Liver (tissue), 3 donors: ENCODE measurements at regions not wholly inside any gene's neighbourhood (a gene's known extent, or its start where the extent isn't known, plus 50 kb on each side); places are given as distances from the start of the nearest gene placed in this dataset.

ENCODE experiments used
- ATF3 ChIP-seq: IDR thresholded peaks from 2 replicates; pipeline ENCODE4 v1.6.1; 2016; ENCODE audit warnings: antibody characterized with exemption
- CTCF ChIP-seq: fragments of 150-350 bp; IDR thresholded peaks from 2 replicates; pipeline ENCODE4 v1.5.1; 2017; ENCODE audit warnings: improper control_type of control experiment, low read depth, low read length; ENCODE audit not compliant: missing input control
- EGR1 ChIP-seq, 2 donors: IDR thresholded peaks; 2 replicates each; pipeline ENCODE4 v1.6.1; 2016 to 2018; ENCODE audit warnings: antibody characterized with exemption in 2 of 2, low read depth in 2 of 2
- FOXA1 ChIP-seq: IDR thresholded peaks from 2 replicates; pipeline ENCODE4 v1.6.1; 2016; ENCODE audit warnings: antibody characterized with exemption
- GABPA ChIP-seq, 2 donors: IDR thresholded peaks in 1 of 2; conservative IDR thresholded peaks in 1 of 2; 2 replicates each; pipeline ENCODE4 v1.6.1; 2016; ENCODE audit warnings: antibody characterized with exemption in 2 of 2, mild to moderate bottlenecking in 1 of 2, moderate library complexity in 1 of 2
- JUND ChIP-seq, 2 donors: IDR thresholded peaks; 2 replicates each; pipeline ENCODE4 v1.6.1; 2016; ENCODE audit warnings: antibody characterized with exemption in 2 of 2
- MAX ChIP-seq: IDR thresholded peaks from 2 replicates; pipeline ENCODE4 v1.6.1; 2016; ENCODE audit warnings: antibody characterized with exemption
- RAD21 ChIP-seq, 2 donors: IDR thresholded peaks; 2 replicates each; pipeline ENCODE4 v1.6.1; 2016; ENCODE audit warnings: antibody characterized with exemption in 2 of 2, mild to moderate bottlenecking in 2 of 2
- REST ChIP-seq: IDR thresholded peaks from 2 replicates; pipeline ENCODE4 v1.6.1; 2016; ENCODE audit warnings: antibody characterized with exemption, mild to moderate bottlenecking
- RXRA ChIP-seq, 2 donors: IDR thresholded peaks; 2 replicates each; pipeline ENCODE4 v1.6.1; 2017 to 2018; ENCODE audit warnings: antibody characterized with exemption in 2 of 2, mild to moderate bottlenecking in 1 of 2
- SP1 ChIP-seq: IDR thresholded peaks from 2 replicates; pipeline ENCODE4 v1.6.1; 2018; ENCODE audit warnings: antibody characterized with exemption, mild to moderate bottlenecking
- TAF1 ChIP-seq: conservative IDR thresholded peaks from 2 replicates; pipeline ENCODE4 v1.6.1; 2016; ENCODE audit warnings: antibody characterized with exemption, mild to moderate bottlenecking
- YY1 ChIP-seq: IDR thresholded peaks from 2 replicates; pipeline ENCODE4 v1.6.1; 2016; ENCODE audit warnings: antibody characterized with exemption, mild to moderate bottlenecking
- donor health status: healthy.
- donor health status: healthy.

- TF ChIP-seq TAF1 (no peak), CTCF (no peak), ATF3 (no peak), MAX (no peak), FOXA1 (no peak), JUND (IDR thresholded peaks at IDR 0.05) (no peak), RAD21 (IDR thresholded peaks at IDR 0.05) (no peak), EGR1 (IDR thresholded peaks at IDR 0.05; ENCODE audit: low read depth in 2 of 2) (no peak), REST (no peak), GABPA (IDR thresholded peaks at IDR 0.05 in 1 of 2, conservative IDR thresholded peaks at IDR 0.05 in 1 of 2) (no peak), YY1 (no peak), RXRA (IDR thresholded peaks at IDR 0.05) (no peak), SP1 (no peak)
These were observed 207.7 kb downstream of the TTC8 start for GRCh38 chr14:89032086-89032649.
